ENCODE measurements at regions not wholly inside any gene's neighbourhood (a gene's known extent, or its start where the extent isn't known, plus 50 kb on each side); places are given as distances from the start of the nearest gene placed in this dataset.
A peak's percentile ranks its signal among the peaks of the same experiment; 100 is the strongest.

DNA sequence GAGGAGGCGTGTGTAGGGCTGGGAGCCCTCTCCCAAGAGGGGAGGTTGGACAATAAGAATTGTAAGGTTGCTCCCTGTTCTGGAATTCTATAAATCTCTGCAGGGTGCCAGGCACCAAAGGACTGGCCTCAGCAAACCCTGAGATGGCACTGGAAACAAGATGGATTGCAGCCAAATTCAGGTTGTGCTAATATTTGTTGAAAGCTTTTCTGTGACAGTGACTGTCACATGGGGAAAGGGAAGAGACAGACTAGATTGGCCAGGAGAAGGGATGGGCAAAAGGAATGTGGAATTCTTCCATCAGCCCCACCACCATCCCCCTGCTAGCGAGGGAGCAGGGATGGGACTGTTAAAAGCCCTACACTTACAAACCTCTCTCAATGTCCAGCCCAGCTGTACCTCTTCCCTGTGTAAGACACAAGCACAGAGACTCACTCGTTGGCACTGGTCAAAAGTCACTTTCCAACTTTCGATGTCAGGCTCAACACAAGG is 62.4 kb downstream of the SOX9 start:
- TF ChIP-seq, protein P1, sequence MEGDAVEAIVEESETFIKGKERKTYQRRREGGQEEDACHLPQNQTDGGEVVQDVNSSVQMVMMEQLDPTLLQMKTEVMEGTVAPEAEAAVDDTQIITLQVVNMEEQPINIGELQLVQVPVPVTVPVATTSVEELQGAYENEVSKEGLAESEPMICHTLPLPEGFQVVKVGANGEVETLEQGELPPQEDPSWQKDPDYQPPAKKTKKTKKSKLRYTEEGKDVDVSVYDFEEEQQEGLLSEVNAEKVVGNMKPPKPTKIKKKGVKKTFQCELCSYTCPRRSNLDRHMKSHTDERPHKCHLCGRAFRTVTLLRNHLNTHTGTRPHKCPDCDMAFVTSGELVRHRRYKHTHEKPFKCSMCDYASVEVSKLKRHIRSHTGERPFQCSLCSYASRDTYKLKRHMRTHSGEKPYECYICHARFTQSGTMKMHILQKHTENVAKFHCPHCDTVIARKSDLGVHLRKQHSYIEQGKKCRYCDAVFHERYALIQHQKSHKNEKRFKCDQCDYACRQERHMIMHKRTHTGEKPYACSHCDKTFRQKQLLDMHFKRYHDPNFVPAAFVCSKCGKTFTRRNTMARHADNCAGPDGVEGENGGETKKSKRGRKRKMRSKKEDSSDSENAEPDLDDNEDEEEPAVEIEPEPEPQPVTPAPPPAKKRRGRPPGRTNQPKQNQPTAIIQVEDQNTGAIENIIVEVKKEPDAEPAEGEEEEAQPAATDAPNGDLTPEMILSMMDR (IDR thresholded peaks at IDR 0.05), result no peak
- Histone ChIP-seq H3K9me3 (no peaks in the 10 kb centered on the region), H3K27me3 (no peaks in the 10 kb centered on the region), H3K27ac (no peak overlapping the region), H3K36me3 (no peaks in the 10 kb centered on the region), H3K4me1 (no peaks in the 10 kb centered on the region), H3K4me3 (no peak overlapping the region)
- no peak for DNase-seq (ENCODE audit: low spot score)

DNA sequence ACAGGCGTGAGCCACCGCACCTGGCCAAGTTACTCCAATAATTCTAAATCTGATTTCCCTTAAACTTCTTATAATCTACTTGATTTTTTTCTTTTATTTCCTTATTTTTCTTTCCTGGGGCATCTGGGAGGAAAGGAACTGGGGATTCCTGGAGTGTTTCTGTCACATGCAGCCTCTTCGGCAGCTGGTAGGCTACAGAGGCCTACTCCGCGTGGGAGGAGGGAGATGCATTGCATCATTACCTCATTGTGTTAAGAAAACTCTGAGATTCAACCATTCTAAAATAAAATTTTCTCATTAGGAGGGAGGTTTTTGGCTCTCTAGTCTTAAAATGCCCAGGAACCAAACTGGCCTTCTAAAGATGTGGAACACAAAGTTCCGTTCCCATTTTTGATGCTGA is 64.0 kb downstream of the SOX9 start:
- no peak for DNase-seq (ENCODE audit: low spot score)
- TF ChIP-seq, protein P1 (IDR thresholded peaks at IDR 0.05), result no peak

DNA sequence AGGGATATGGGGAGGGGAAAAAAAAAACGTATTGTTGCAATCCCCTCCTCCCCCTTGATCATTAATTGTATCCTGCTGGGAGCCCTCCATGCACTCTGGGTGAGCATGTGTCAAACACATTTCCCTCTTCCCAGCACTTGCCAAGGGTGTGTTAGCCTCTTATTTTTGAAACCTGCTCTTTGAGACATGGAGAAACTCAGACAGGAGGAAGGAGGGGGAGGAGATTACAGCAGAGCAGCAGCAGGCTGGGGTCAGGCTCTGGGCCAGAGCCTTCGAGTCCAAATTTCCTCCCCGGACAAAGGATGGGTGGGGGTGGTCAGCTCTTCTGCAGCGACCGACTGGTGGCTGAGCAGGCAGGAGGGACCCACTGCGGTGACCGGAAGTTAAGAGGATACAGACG is 64.7 kb downstream of the SOX9 start:
- DNase-seq (ENCODE audit: low spot score), result no peak
- Histone ChIP-seq H3K36me3 (no peaks in the 10 kb centered on the region), H3K9me3 (no peaks in the 10 kb centered on the region), H3K27me3 (no peaks in the 10 kb centered on the region), H3K4me1 (no peaks in the 10 kb centered on the region), H3K27ac (peak overlapping the region in 1 of 2 donors; percentile 51), H3K4me3 (no peak overlapping the region)
- TF ChIP-seq, protein P1 (IDR thresholded peaks at IDR 0.05), result no peak

More for the DNA sequence above, 64.0 kb downstream of the SOX9 start:
- H3K4me3 ChIP-seq, result no peak overlapping the region
- peak overlapping the region in 1 of 2 donors; percentile 35 for H3K27ac ChIP-seq
- no peaks in the 10 kb centered on the region for H3K36me3 ChIP-seq
- H3K9me3 ChIP-seq, result no peaks in the 10 kb centered on the region
- H3K27me3 ChIP-seq, result no peaks in the 10 kb centered on the region
- H3K4me1 ChIP-seq, result no peaks in the 10 kb centered on the region

DNA sequence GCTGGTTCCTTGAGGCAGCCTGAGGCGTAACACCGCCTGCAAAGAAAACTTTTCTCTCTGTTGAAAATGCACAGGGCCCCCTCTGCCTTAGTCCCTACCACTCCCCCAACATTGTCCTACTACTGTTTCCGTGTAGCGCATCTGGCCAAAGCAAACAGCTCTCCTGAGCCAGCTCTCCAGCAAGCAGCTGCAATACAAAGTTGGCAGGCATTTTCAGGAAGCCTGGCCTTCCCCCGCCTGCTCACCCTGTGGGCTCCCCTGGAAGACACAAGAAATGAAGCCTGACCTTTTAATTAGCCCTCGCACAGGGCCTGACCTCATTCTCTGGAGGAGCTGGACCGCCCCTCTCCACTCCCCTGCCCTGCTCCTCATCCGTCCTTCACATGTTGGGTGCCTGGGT is 66.7 kb downstream of the SOX9 start:
- Histone ChIP-seq H3K36me3 (no peaks in the 10 kb centered on the region), H3K4me1 (no peaks in the 10 kb centered on the region), H3K27me3 (no peaks in the 10 kb centered on the region), H3K4me3 (no peak overlapping the region), H3K27ac (peak overlapping the region in 1 of 2 donors; percentile 63), H3K9me3 (no peaks in the 10 kb centered on the region)
- DNase-seq (ENCODE audit: low spot score), result peak; percentile 90
- TF ChIP-seq, protein P1 (IDR thresholded peaks at IDR 0.05), result no peak

DNA sequence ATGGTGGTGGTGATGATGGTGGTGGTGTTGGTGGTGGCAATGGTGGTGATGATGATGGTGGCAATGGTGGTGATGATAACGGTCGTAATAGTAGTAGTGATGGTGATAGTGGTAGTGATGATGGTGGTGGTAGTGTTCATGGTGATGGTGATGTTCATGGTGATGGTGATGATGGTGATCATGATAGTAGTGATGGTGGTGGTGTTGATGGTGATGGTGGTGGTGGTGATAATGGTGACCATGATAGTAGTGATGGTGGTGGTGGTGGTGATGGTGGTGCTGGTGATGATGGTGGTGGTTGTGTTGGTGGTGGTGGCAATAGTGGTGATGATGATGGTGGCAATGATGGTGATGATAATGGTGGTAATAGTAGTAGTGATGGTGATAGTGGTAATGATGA is 68.0 kb downstream of the SOX9 start:
- TF ChIP-seq, protein P1 (IDR thresholded peaks at IDR 0.05), result no peak

More for the DNA sequence above, 68.0 kb downstream of the SOX9 start:
- Histone ChIP-seq H3K4me1 (no peaks in the 10 kb centered on the region), H3K27me3 (no peaks in the 10 kb centered on the region), H3K9me3 (no peaks in the 10 kb centered on the region), H3K4me3 (no peak overlapping the region), H3K36me3 (no peaks in the 10 kb centered on the region), H3K27ac (no peak overlapping the region)
- DNase-seq (ENCODE audit: low spot score), result no peak
